ENCODE measurements at regions not wholly inside any gene's neighbourhood (a gene's known extent, or its start where the extent isn't known, plus 50 kb on each side); places are given as distances from the start of the nearest gene placed in this dataset.

GRCh38 chr1:98386675-98387440 lies 274.7 kb upstream of the SNX7 start:
- TF ChIP-seq LEF1 (IDR thresholded peaks at IDR 0.05; ENCODE audit: borderline replicate concordance) (no peak), SUZ12 (IDR thresholded peaks at IDR 0.05) (no peak), NFRKB (IDR thresholded peaks at IDR 0.05) (no peak), BHLHE40 (IDR thresholded peaks at IDR 0.05; ENCODE audit: borderline replicate concordance) (no peak), FOXK2 (IDR thresholded peaks at IDR 0.05) (no peak), FOXA1 (IDR thresholded peaks at IDR 0.05) (no peak)
- DNase-seq (ENCODE audit: extremely low spot score): no peak
- ChIA-PET POLR2A (no interaction called here), CTCF (no interaction called here)

- ChIA-PET CTCF (interaction anchor here (0.5 kb wide), 1 partner anchor 1142 kb away, joined by 3 read pairs; no protein-coding TSS in a partner anchor), POLR2A (no interaction called here)
- no peak for DNase-seq (ENCODE audit: extremely low spot score)
Measured at GRCh38 chr1:98385652-98386051, 275.9 kb upstream of the SNX7 start.

GRCh38 chr1:98384461-98385141 lies 276.9 kb upstream of the SNX7 start:
- ChIA-PET CTCF (no interaction called here), POLR2A (no interaction called here)
- TF ChIP-seq TARDBP (IDR thresholded peaks at IDR 0.05): no peak
- no peak for TF ChIP-seq ELF4 (IDR thresholded peaks at IDR 0.05)
- no peak for TF ChIP-seq BHLHE40 (IDR thresholded peaks at IDR 0.05; ENCODE audit: borderline replicate concordance)
- TF ChIP-seq ZNF384 (IDR thresholded peaks at IDR 0.05): no peak
- no peak for TF ChIP-seq HDGF (IDR thresholded peaks at IDR 0.05; ENCODE audit: borderline replicate concordance)
- TF ChIP-seq SP1 (IDR thresholded peaks at IDR 0.05): no peak
- TF ChIP-seq L3MBTL2 (conservative IDR thresholded peaks at IDR 0.05): no peak
- TF ChIP-seq PKNOX1 (IDR thresholded peaks at IDR 0.05): no peak
- no peak for TF ChIP-seq FOXA1 (IDR thresholded peaks at IDR 0.05)
- no peak for DNase-seq (ENCODE audit: extremely low spot score)

More at GRCh38 chr1:98385652-98386051, 275.9 kb upstream of the SNX7 start:
- TF ChIP-seq SUZ12 (IDR thresholded peaks at IDR 0.05): no peak
- TF ChIP-seq ZNF384 (IDR thresholded peaks at IDR 0.05): no peak
- TF ChIP-seq L3MBTL2 (conservative IDR thresholded peaks at IDR 0.05): no peak
- no peak for TF ChIP-seq HDGF (IDR thresholded peaks at IDR 0.05; ENCODE audit: borderline replicate concordance)
- TF ChIP-seq CTBP1 (IDR thresholded peaks at IDR 0.05; ENCODE audit: borderline replicate concordance): no peak
- no peak for TF ChIP-seq PKNOX1 (IDR thresholded peaks at IDR 0.05)
- no peak for TF ChIP-seq ARNT (IDR thresholded peaks at IDR 0.05)
- TF ChIP-seq LEF1 (IDR thresholded peaks at IDR 0.05; ENCODE audit: borderline replicate concordance): no peak
- TF ChIP-seq FOXK2 (IDR thresholded peaks at IDR 0.05): no peak
- TF ChIP-seq BHLHE40 (IDR thresholded peaks at IDR 0.05; ENCODE audit: borderline replicate concordance): no peak
- no peak for TF ChIP-seq TARDBP (IDR thresholded peaks at IDR 0.05)
- no peak for TF ChIP-seq FOXA1 (IDR thresholded peaks at IDR 0.05)
- TF ChIP-seq FOXM1 (IDR thresholded peaks at IDR 0.05; ENCODE audit: borderline replicate concordance): no peak
- no peak for TF ChIP-seq NFRKB (IDR thresholded peaks at IDR 0.05)
- TF ChIP-seq ELF4 (IDR thresholded peaks at IDR 0.05): no peak
- no peak for TF ChIP-seq SP1 (IDR thresholded peaks at IDR 0.05)

- POLR2A ChIA-PET: no interaction called here
- DNase-seq (ENCODE audit: extremely low spot score): no peak
- CTCF ChIA-PET: no interaction called here
- TF ChIP-seq HDGF (IDR thresholded peaks at IDR 0.05; ENCODE audit: borderline replicate concordance) (no peak), FOXK2 (IDR thresholded peaks at IDR 0.05) (no peak), TARDBP (IDR thresholded peaks at IDR 0.05) (no peak), FOXA1 (IDR thresholded peaks at IDR 0.05) (no peak), FOXM1 (IDR thresholded peaks at IDR 0.05; ENCODE audit: borderline replicate concordance) (no peak), CTBP1 (IDR thresholded peaks at IDR 0.05; ENCODE audit: borderline replicate concordance) (no peak), ZNF384 (IDR thresholded peaks at IDR 0.05) (no peak), LEF1 (IDR thresholded peaks at IDR 0.05; ENCODE audit: borderline replicate concordance) (no peak), SUZ12 (IDR thresholded peaks at IDR 0.05) (no peak), L3MBTL2 (conservative IDR thresholded peaks at IDR 0.05) (no peak), NFRKB (IDR thresholded peaks at IDR 0.05) (no peak), ARNT (IDR thresholded peaks at IDR 0.05) (no peak), BHLHE40 (IDR thresholded peaks at IDR 0.05; ENCODE audit: borderline replicate concordance) (no peak), SP1 (IDR thresholded peaks at IDR 0.05) (no peak), ELF4 (IDR thresholded peaks at IDR 0.05) (no peak), PKNOX1 (IDR thresholded peaks at IDR 0.05) (no peak)
Measured at GRCh38 chr1:98382986-98383740, 278.4 kb upstream of the SNX7 start.

GRCh38 chr1:98382586-98382985 lies 278.9 kb upstream of the SNX7 start:
- CTCF ChIA-PET: no interaction called here
- no peak for TF ChIP-seq FOXK2 (IDR thresholded peaks at IDR 0.05)
- TF ChIP-seq PKNOX1 (IDR thresholded peaks at IDR 0.05): no peak
- no peak for DNase-seq (ENCODE audit: extremely low spot score)
- POLR2A ChIA-PET: no interaction called here
